ENCODE measurements at regions not wholly inside any gene's neighbourhood (a gene's known extent, or its start where the extent isn't known, plus 50 kb on each side); places are given as distances from the start of the nearest gene placed in this dataset.
A peak's percentile ranks its signal among the peaks of the same experiment; 100 is the strongest.

DNA sequence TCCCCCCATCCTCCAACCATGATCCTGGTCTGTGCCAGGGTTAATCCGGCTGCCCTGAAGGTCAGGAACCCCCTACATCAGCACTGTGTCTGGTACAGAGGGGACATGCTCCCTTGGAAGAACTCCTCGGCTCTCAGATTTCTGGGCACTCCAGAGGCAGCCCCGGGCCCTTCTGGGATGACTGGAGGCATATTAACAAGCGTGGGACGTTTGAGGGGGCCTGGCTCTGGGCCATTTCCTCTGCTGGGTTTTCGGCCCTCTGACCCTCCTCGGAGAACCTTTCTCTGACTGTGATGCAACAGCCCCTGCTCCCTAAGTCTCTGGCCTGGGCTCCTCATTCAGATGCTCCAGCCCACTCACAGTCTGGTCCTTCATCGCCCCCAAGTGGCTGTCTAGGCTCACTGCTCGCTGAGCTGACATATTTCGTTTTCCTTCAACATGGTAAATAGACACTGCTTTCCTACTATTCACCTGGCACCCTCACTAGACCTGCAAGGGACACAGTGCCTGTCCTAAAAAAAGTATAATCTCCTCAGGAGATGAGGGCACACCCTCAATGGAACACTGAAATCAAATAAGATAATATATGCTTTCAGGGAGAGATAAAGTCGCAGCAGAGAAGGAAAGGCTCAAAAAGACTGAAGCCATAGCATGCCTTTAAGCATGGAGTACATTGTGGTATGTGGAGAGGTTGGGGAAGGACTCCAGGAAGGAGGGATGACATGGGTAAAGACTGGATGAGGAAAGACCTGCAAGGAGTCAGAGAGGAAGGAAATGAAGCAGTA lies 404.7 kb upstream of the TRPC7 start:
- Histone ChIP-seq H3K36me3 (ENCODE audit: insufficient read depth, low read length, poor library complexity, severe bottlenecking) (no peaks in the 10 kb centered on the region), H3K27me3 (replicated peaks; ENCODE audit: insufficient read depth, low read depth, low read length, poor library complexity) (peaks cover 30% of the 10 kb centered on the region), H3K9me3 (ENCODE audit: low read depth, low read length, poor library complexity, severe bottlenecking) (no peaks in the 10 kb centered on the region), H3K27ac (ENCODE audit: low read depth, low read length, poor library complexity, severe bottlenecking) (no peak overlapping the region), H3K4me1 (ENCODE audit: insufficient read depth, low read length, poor library complexity, severe bottlenecking) (no peaks in the 10 kb centered on the region), H3K4me3 (ENCODE audit: low read depth, low read length, poor library complexity, severe bottlenecking) (no peak overlapping the region)
- TF ChIP-seq, protein P1, sequence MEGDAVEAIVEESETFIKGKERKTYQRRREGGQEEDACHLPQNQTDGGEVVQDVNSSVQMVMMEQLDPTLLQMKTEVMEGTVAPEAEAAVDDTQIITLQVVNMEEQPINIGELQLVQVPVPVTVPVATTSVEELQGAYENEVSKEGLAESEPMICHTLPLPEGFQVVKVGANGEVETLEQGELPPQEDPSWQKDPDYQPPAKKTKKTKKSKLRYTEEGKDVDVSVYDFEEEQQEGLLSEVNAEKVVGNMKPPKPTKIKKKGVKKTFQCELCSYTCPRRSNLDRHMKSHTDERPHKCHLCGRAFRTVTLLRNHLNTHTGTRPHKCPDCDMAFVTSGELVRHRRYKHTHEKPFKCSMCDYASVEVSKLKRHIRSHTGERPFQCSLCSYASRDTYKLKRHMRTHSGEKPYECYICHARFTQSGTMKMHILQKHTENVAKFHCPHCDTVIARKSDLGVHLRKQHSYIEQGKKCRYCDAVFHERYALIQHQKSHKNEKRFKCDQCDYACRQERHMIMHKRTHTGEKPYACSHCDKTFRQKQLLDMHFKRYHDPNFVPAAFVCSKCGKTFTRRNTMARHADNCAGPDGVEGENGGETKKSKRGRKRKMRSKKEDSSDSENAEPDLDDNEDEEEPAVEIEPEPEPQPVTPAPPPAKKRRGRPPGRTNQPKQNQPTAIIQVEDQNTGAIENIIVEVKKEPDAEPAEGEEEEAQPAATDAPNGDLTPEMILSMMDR (conservative IDR thresholded peaks at IDR 0.05; ENCODE audit: low read depth, low read length), result peak; percentile 87
- no peak for TF ChIP-seq EZH2 (IDR thresholded peaks at IDR 0.05; ENCODE audit: borderline replicate concordance, low read depth, low read length, poor library complexity, severe bottlenecking)
- peak; percentile 73 for DNase-seq (ENCODE audit: low spot score)
- POLR2A ChIA-PET (ENCODE audit: low non-redundant PET), result no interaction called here
- CTCF ChIA-PET, result interaction anchor here (0.6 to 1.5 kb wide), 3 partner anchors 9 to 520 kb away, joined by 3 to 7 read pairs (median 4); no protein-coding TSS in a partner anchor
- no TSS peak for BruUV-seq (replicated peaks)
- intact Hi-C loops (cut with micrococcal nuclease; ENCODE audit: unreplicated experiment), result loop anchor here (1.0 to 10.0 kb wide), 3 partner anchors 403 to 885 kb away; partner anchors contain the start of gene TRPC7

DNA sequence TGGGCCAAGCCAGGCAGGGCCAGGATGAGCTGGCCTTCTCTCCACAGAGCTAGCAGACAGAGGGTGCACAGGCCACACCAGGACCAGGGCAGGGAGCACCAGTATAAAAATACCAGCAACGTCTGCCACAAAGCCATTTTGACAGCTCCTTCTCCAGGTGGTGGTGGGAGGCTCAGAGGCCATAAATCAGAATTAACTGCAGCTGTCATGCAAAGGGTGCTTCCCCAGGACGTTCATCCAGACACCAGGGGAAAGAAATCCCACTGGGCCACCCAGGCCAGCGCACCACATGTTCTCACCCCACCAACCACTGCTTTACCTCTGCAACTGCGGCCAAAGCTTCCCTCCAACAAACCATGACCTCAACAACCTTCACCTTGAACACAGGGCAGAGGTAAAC lies 403.7 kb upstream of the TRPC7 start:
- Histone ChIP-seq H3K4me1 (ENCODE audit: insufficient read depth, low read length, poor library complexity, severe bottlenecking) (no peaks in the 10 kb centered on the region), H3K4me3 (ENCODE audit: low read depth, low read length, poor library complexity, severe bottlenecking) (no peak overlapping the region), H3K27ac (ENCODE audit: low read depth, low read length, poor library complexity, severe bottlenecking) (no peak overlapping the region), H3K9me3 (ENCODE audit: low read depth, low read length, poor library complexity, severe bottlenecking) (no peaks in the 10 kb centered on the region), H3K27me3 (replicated peaks; ENCODE audit: insufficient read depth, low read depth, low read length, poor library complexity) (peaks cover 27% of the 10 kb centered on the region), H3K36me3 (ENCODE audit: insufficient read depth, low read length, poor library complexity, severe bottlenecking) (no peaks in the 10 kb centered on the region)
- no peak for DNase-seq (ENCODE audit: low spot score)
- no TSS peak for BruUV-seq (replicated peaks)
- TF ChIP-seq, protein P1 (conservative IDR thresholded peaks at IDR 0.05; ENCODE audit: low read depth, low read length), result no peak
- no peak for TF ChIP-seq EZH2 (IDR thresholded peaks at IDR 0.05; ENCODE audit: borderline replicate concordance, low read depth, low read length, poor library complexity, severe bottlenecking)
- ChIA-PET CTCF (interaction anchor here (1.5 kb wide), 1 partner anchor 519 kb away, joined by 7 read pairs; no protein-coding TSS in a partner anchor), POLR2A (ENCODE audit: low non-redundant PET) (interaction anchor here (0.6 kb wide), 1 partner anchor 877 kb away, joined by 5 read pairs; no protein-coding TSS in a partner anchor)
- intact Hi-C loops (cut with micrococcal nuclease; ENCODE audit: unreplicated experiment), result no loop called here

DNA sequence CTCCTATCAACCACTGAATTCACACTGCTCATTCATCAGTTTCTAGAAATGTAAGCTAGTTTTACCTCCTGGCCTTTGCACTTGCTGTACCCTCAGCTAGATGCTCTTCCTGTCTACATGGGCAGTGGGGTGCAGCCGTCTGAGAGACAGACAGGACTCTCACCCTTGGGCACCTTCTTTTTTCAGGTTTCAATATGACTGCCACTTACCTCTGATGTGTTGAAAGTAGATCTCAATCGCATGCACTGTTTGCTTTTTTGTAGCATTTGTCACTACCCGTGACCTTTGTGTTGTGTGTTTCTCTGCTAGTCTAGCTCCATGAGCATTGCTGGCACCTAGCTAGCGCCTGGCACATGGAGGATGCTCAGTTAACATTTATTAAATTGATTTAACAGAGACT lies 403.1 kb upstream of the TRPC7 start:
- CTCF ChIA-PET, result no interaction called here
- Histone ChIP-seq H3K27me3 (replicated peaks; ENCODE audit: insufficient read depth, low read depth, low read length, poor library complexity) (peaks cover 22% of the 10 kb centered on the region), H3K36me3 (ENCODE audit: insufficient read depth, low read length, poor library complexity, severe bottlenecking) (no peaks in the 10 kb centered on the region), H3K4me3 (ENCODE audit: low read depth, low read length, poor library complexity, severe bottlenecking) (no peak overlapping the region), H3K4me1 (ENCODE audit: insufficient read depth, low read length, poor library complexity, severe bottlenecking) (no peaks in the 10 kb centered on the region), H3K9me3 (ENCODE audit: low read depth, low read length, poor library complexity, severe bottlenecking) (no peaks in the 10 kb centered on the region), H3K27ac (ENCODE audit: low read depth, low read length, poor library complexity, severe bottlenecking) (no peak overlapping the region)
- POLR2A ChIA-PET (ENCODE audit: low non-redundant PET), result interaction anchor here (0.6 kb wide), 1 partner anchor 877 kb away, joined by 5 read pairs; no protein-coding TSS in a partner anchor
- intact Hi-C loops (cut with micrococcal nuclease; ENCODE audit: unreplicated experiment), result no loop called here
- no TSS peak for BruUV-seq (replicated peaks)
- no peak for DNase-seq (ENCODE audit: low spot score)
- no peak for TF ChIP-seq EZH2 (IDR thresholded peaks at IDR 0.05; ENCODE audit: borderline replicate concordance, low read depth, low read length, poor library complexity, severe bottlenecking)

Data from A673 (cell line).